NCI-H1694 treated with DMSO at 0.1 percent for 48 hours (cell line): ENCODE measurements at regions not wholly inside any gene's neighbourhood (a gene's known extent, or its start where the extent isn't known, plus 50 kb on each side); places are given as distances from the start of the nearest gene placed in this dataset.
"Not testable (repeated sequence)": the region's sequence is repeated elsewhere in the genome, so short reads cannot be mapped to it uniquely, and the experiment has no call there.

ENCODE experiments used
- DNase-seq: peaks from one replicate; lab custom pipeline; 2025; lab: John Stamatoyannopoulos, UW

- DNase-seq = no peak
Observed at GRCh38 chr12:105457026-105457425, 126.5 kb downstream of the C12orf75 start.

- DNase-seq = no peak
Observed at GRCh38 chr12:105459760-105460330, 129.4 kb downstream of the C12orf75 start.

- DNase-seq = no peak
Observed at GRCh38 chr12:105461271-105461943, 130.9 kb downstream of the C12orf75 start.

- no peak for DNase-seq
Observed at GRCh38 chr12:105461944-105462762, 131.7 kb downstream of the C12orf75 start.

- DNase-seq = no peak
Observed at GRCh38 chr12:105462831-105463230, 132.3 kb downstream of the C12orf75 start.

- peak; percentile 77 for DNase-seq
Observed at GRCh38 chr12:105464406-105464805, 133.9 kb downstream of the C12orf75 start.

GRCh38 chr12:105466231-105466900, 135.9 kb downstream of the C12orf75 start:
- no peak for DNase-seq

- no peak for DNase-seq
Observed at GRCh38 chr12:105466901-105467598, 136.6 kb downstream of the C12orf75 start.

- no peak for DNase-seq
Observed at GRCh38 chr12:105467710-105468366, 137.3 kb downstream of the C12orf75 start.

GRCh38 chr12:105468464-105468863, 138.0 kb downstream of the C12orf75 start:
- no peak for DNase-seq

GRCh38 chr12:105469211-105469610, 138.7 kb downstream of the C12orf75 start:
- DNase-seq = no peak

- no peak for DNase-seq
Observed at GRCh38 chr12:105469701-105470100, 139.2 kb downstream of the C12orf75 start.

- no peak for DNase-seq
Observed at GRCh38 chr12:105470102-105470501, 139.6 kb downstream of the C12orf75 start.

- no peak for DNase-seq
Observed at GRCh38 chr12:105470601-105471000, 140.1 kb downstream of the C12orf75 start.

- no peak for DNase-seq
Observed at GRCh38 chr12:105474672-105475071, 144.2 kb downstream of the C12orf75 start.

- no peak for DNase-seq
Observed at GRCh38 chr12:105476616-105477015, 146.1 kb downstream of the C12orf75 start.

- DNase-seq = no peak
Observed at GRCh38 chr12:105477873-105478272, 147.4 kb downstream of the C12orf75 start.

- not testable (repeated sequence) for DNase-seq
Observed at GRCh38 chr12:105478788-105479187, 148.3 kb downstream of the C12orf75 start.

GRCh38 chr12:105479710-105480109, 149.2 kb downstream of the C12orf75 start:
- DNase-seq = no peak

GRCh38 chr12:105480162-105480561, 149.7 kb downstream of the C12orf75 start:
- DNase-seq = no peak
